PC-9 (cell line): ENCODE measurements at regions not wholly inside any gene's neighbourhood (a gene's known extent, or its start where the extent isn't known, plus 50 kb on each side); places are given as distances from the start of the nearest gene placed in this dataset.

ENCODE experiments used
- BruUV-seq: library from RNA; stranded (reverse); fragments of 400-500 nt; replicated peaks from 2 replicates; lab custom pipeline; 2021; lab: Mats Ljungman, UMichigan
- CTCF ChIA-PET: fragments of 300-600 bp; sonication (Branson Sonifier 250); formaldehyde crosslinking; loops from one replicate; lab custom pipeline; 2022; ENCODE audit warnings: antibody characterized with exemption; lab: Charles Lee
- POLR2A ChIA-PET: fragments of 300-600 bp; sonication (Branson Sonifier 250); formaldehyde crosslinking; loops from one replicate; lab custom pipeline; 2022; ENCODE audit warnings: antibody characterized with exemption; ENCODE audit not compliant: unreplicated experiment; lab: Charles Lee
- DNase-seq, 2 experiments: peaks; one replicate each; pipeline versions ENCODE4 v3.0.0 to v3.0.0-alpha.2; 2015 to 2022; ENCODE audit warnings: mixed read lengths in 1 of 2
- H2AFZ ChIP-seq: fragments of 200-600 bp; sonication (generic); 2 replicates; pipeline ENCODE4 v1.8.1; 2017; ENCODE audit warnings: antibody characterized with exemption
- H3F3A ChIP-seq: fragments of 200-600 bp; sonication (generic); 2 replicates; pipeline ENCODE4 v1.8.1; 2017; ENCODE audit warnings: antibody characterized with exemption, mild to moderate bottlenecking, low read depth; ENCODE audit not compliant: insufficient read depth
- H3K27ac ChIP-seq: fragments of 200-600 bp; sonication (generic); 2 replicates; pipeline ENCODE4 v1.6.1; 2016; ENCODE audit warnings: mixed run types
- H3K27me3 ChIP-seq: fragments of 200-600 bp; sonication (generic); 2 replicates; pipeline ENCODE4 v1.6.1; 2016; ENCODE audit warnings: low read depth, mixed run types; ENCODE audit not compliant: insufficient read depth
- H3K36me3 ChIP-seq: fragments of 200-600 bp; sonication (generic); 2 replicates; pipeline ENCODE4 v1.6.1; 2016; ENCODE audit warnings: low read depth, mixed run types
- H3K4me1 ChIP-seq: fragments of 200-600 bp; sonication (generic); replicated peaks from 2 replicates; pipeline ENCODE4 v1.6.1; 2016; ENCODE audit warnings: mixed run types; ENCODE audit not compliant: insufficient read depth
- H3K4me2 ChIP-seq: fragments of 200-600 bp; sonication (generic); 2 replicates; pipeline ENCODE4 v1.6.1; 2017; ENCODE audit warnings: mixed run types
- H3K4me3 ChIP-seq: fragments of 200-600 bp; sonication (generic); 2 replicates; pipeline ENCODE4 v1.6.1; 2016; ENCODE audit warnings: mixed run types
- H3K79me2 ChIP-seq: fragments of 200-600 bp; sonication (generic); 2 replicates; pipeline ENCODE4 v1.6.1; 2017; ENCODE audit warnings: low read depth, mixed run types
- H3K9me2 ChIP-seq: fragments of 200-600 bp; sonication (generic); 2 replicates; pipeline ENCODE4 v1.8.1; 2017; ENCODE audit warnings: mild to moderate bottlenecking; ENCODE audit not compliant: insufficient read depth
- H3K9me3 ChIP-seq: fragments of 200-600 bp; sonication (generic); 2 replicates; pipeline ENCODE4 v1.8.1; 2016; ENCODE audit warnings: low read depth; ENCODE audit not compliant: insufficient read depth
- H4K20me1 ChIP-seq: fragments of 200-600 bp; sonication (generic); 2 replicates; pipeline ENCODE4 v1.8.1; 2017; ENCODE audit not compliant: insufficient read depth
- CTCF ChIP-seq: fragments of 200-600 bp; sonication (generic); conservative IDR thresholded peaks from 2 replicates; pipeline ENCODE4 v1.6.1; 2017; ENCODE audit warnings: mixed run types, antibody characterized with exemption, mild to moderate bottlenecking, moderate library complexity
- EZH2 ChIP-seq: fragments of 200-600 bp; sonication (generic); IDR thresholded peaks from 2 replicates; pipeline ENCODE4 v1.8.0; 2017; ENCODE audit warnings: antibody characterized with exemption, low read depth
- intact Hi-C: fragments of 100-400 bp; cut with micrococcal nuclease; formaldehyde crosslinking; loops from one replicate; pipeline ENCODE4 v1.10.0; 2022; ENCODE audit not compliant: unreplicated experiment

GRCh38 chr5:124652514-124652819 is 94.0 kb downstream of the ZNF608 start:
- no peak for DNase-seq
- intact Hi-C loops: no loop called here
- Histone ChIP-seq H3K79me2 (no peaks in the 10 kb centered on the region), H3K27ac (no peak overlapping the region), H3K36me3 (no peaks in the 10 kb centered on the region), H3K4me1 (peaks cover 70% of the 10 kb centered on the region), H3K27me3 (no peaks in the 10 kb centered on the region), H3K9me3 (no peaks in the 10 kb centered on the region), H3K4me2 (peak overlapping the region; percentile 88), H4K20me1 (no peaks in the 10 kb centered on the region), H3K4me3 (peak overlapping the region; percentile 63; the same call in 1 of the 2 replicates), H3K9me2 (no peaks in the 10 kb centered on the region), H2AFZ (no peak overlapping the region), H3F3A (peaks cover 52% of the 10 kb centered on the region; the same call in 1 of the 2 replicates)
- TF ChIP-seq CTCF (no peak), EZH2 (no peak)
- CTCF ChIA-PET: no interaction called here
- POLR2A ChIA-PET: no interaction called here
- no TSS peak for BruUV-seq

GRCh38 chr5:124651663-124652513 is 94.6 kb downstream of the ZNF608 start:
- POLR2A ChIA-PET: no interaction called here
- Histone ChIP-seq H3K9me2 (no peaks in the 10 kb centered on the region), H3K4me1 (peaks cover 67% of the 10 kb centered on the region), H3K36me3 (no peaks in the 10 kb centered on the region), H3K9me3 (no peaks in the 10 kb centered on the region), H4K20me1 (no peaks in the 10 kb centered on the region), H3K27me3 (no peaks in the 10 kb centered on the region), H3K27ac (peak overlapping the region; percentile 68), H3K79me2 (no peaks in the 10 kb centered on the region), H3K4me3 (peak overlapping the region; percentile 63), H3K4me2 (peak overlapping the region; percentile 88), H3F3A (peaks cover 52% of the 10 kb centered on the region; the same call in 1 of the 2 replicates), H2AFZ (peak overlapping the region; percentile 93)
- no TSS peak for BruUV-seq
- TF ChIP-seq CTCF (no peak), EZH2 (no peak)
- CTCF ChIA-PET: no interaction called here
- DNase-seq: peak; percentile 38 to 84
- intact Hi-C loops: loop anchor here (1.0 kb wide), 1 partner anchor 90 kb away; no protein-coding TSS in a partner anchor

- Histone ChIP-seq H3K4me3 (peak overlapping the region; percentile 63), H3K27ac (peak overlapping the region; percentile 68), H4K20me1 (no peaks in the 10 kb centered on the region), H3K36me3 (no peaks in the 10 kb centered on the region), H3K9me3 (no peaks in the 10 kb centered on the region), H3F3A (peaks cover 46% of the 10 kb centered on the region; the same call in 1 of the 2 replicates), H3K4me1 (peaks cover 59% of the 10 kb centered on the region), H2AFZ (peak overlapping the region; percentile 93), H3K4me2 (peak overlapping the region; percentile 88), H3K9me2 (no peaks in the 10 kb centered on the region), H3K27me3 (no peaks in the 10 kb centered on the region), H3K79me2 (no peaks in the 10 kb centered on the region)
- ChIA-PET CTCF (no interaction called here), POLR2A (interaction anchor here (0.5 kb wide), 1 partner anchor 48 kb away, joined by 3 read pairs; no protein-coding TSS in a partner anchor)
- intact Hi-C loops: loop anchor here (1.0 kb wide), 1 partner anchor 91 kb away; no protein-coding TSS in a partner anchor
- TF ChIP-seq EZH2: no peak
- no peak for TF ChIP-seq CTCF
- no TSS peak for BruUV-seq
- DNase-seq: peak in 1 of 2 experiments; percentile 71
Measured at GRCh38 chr5:124650951-124651662, 95.3 kb downstream of the ZNF608 start.
